HUES64 (cell line): ENCODE measurements at regions not wholly inside any gene's neighbourhood (a gene's known extent, or its start where the extent isn't known, plus 50 kb on each side); places are given as distances from the start of the nearest gene placed in this dataset.
"Not testable (repeated sequence)": the region's sequence is repeated elsewhere in the genome, so short reads cannot be mapped to it uniquely, and the experiment has no call there.

Experiments used
- H3K27ac ChIP-seq: 2 replicates; pipeline ENCODE4 v1.7.0; 2013; ENCODE audit warnings: low read depth, low read length, inconsistent platforms
- H3K27me3 ChIP-seq: 2 replicates; pipeline ENCODE4 v1.6.1; 2013; ENCODE audit warnings: mild to moderate bottlenecking, low read length; ENCODE audit not compliant: insufficient read depth
- H3K36me3 ChIP-seq: 2 replicates; pipeline ENCODE4 v1.6.1; 2013; ENCODE audit warnings: mild to moderate bottlenecking, low read length; ENCODE audit not compliant: insufficient read depth
- H3K4me1 ChIP-seq: 2 replicates; pipeline ENCODE4 v1.6.1; 2013; ENCODE audit warnings: mild to moderate bottlenecking, low read length, moderate library complexity; ENCODE audit not compliant: insufficient read depth
- H3K4me3 ChIP-seq: 2 replicates; pipeline ENCODE4 v1.5.1; 2013; ENCODE audit warnings: mild to moderate bottlenecking, low read length, moderate library complexity
- H3K9ac ChIP-seq: 2 replicates; pipeline ENCODE4 v1.6.1; 2013; ENCODE audit warnings: mild to moderate bottlenecking, low read depth, low read length
- H3K9me3 ChIP-seq: 2 replicates; pipeline ENCODE4 v1.6.1; 2013; ENCODE audit warnings: low read depth, low read length; ENCODE audit not compliant: insufficient read depth
- WGBS: fragments of 150-250, 120-280 bp; methylation state at CpG from one replicate; pipeline ENCODE4 v1.1.7; 2013; ENCODE audit warnings: missing lambda C conversion rate; 5-methylcytosine and 5-hydroxymethylcytosine counted together

GRCh38 chr5:82538339-82539034 lies 260.3 kb upstream of the RPS23 start:
- Histone ChIP-seq H3K9ac (no peak overlapping the region), H3K36me3 (no peaks in the 10 kb centered on the region), H3K4me1 (no peaks in the 10 kb centered on the region), H3K27me3 (no peaks in the 10 kb centered on the region), H3K9me3 (peaks cover 9% of the 10 kb centered on the region), H3K27ac (no peak overlapping the region), H3K4me3 (no peak overlapping the region)
- whole genome bisulfite sequencing: 90% methylated on average over 5 of the region's 5 CpGs

GRCh38 chr5:82537687-82538306 lies 259.6 kb upstream of the RPS23 start:
- Histone ChIP-seq H3K4me1 (no peaks in the 10 kb centered on the region), H3K27me3 (no peaks in the 10 kb centered on the region), H3K4me3 (no peak overlapping the region), H3K9ac (no peak overlapping the region), H3K9me3 (peaks cover 8% of the 10 kb centered on the region), H3K27ac (no peak overlapping the region), H3K36me3 (no peaks in the 10 kb centered on the region)
- WGBS: 95% methylated on average over 10 of the region's 10 CpGs

GRCh38 chr5:82534986-82535385 lies 256.8 kb upstream of the RPS23 start:
- no peaks in the 10 kb centered on the region for H3K36me3 ChIP-seq
- no peak overlapping the region for H3K4me3 ChIP-seq
- H3K9me3 ChIP-seq: peaks cover 22% of the 10 kb centered on the region
- H3K27ac ChIP-seq: no peak overlapping the region
- no peaks in the 10 kb centered on the region for H3K4me1 ChIP-seq
- WGBS: 88% methylated on average over 1 of the region's 1 CpG
- no peaks in the 10 kb centered on the region for H3K27me3 ChIP-seq
- H3K9ac ChIP-seq: no peak overlapping the region

- H3K27ac ChIP-seq, H3K9ac ChIP-seq, H3K4me1 ChIP-seq, H3K27me3 ChIP-seq, H3K36me3 ChIP-seq, H3K4me3 ChIP-seq: not testable (repeated sequence)
- 91% methylated on average over 2 of the region's 2 CpGs for WGBS
- H3K9me3 ChIP-seq: peaks cover 22% of the 10 kb centered on the region
These were observed 253.9 kb upstream of the RPS23 start for GRCh38 chr5:82532075-82532474.

- Histone ChIP-seq H3K4me1 (peaks cover 5% of the 10 kb centered on the region), H3K27me3 (no peaks in the 10 kb centered on the region), H3K27ac (no peak overlapping the region), H3K36me3 (no peaks in the 10 kb centered on the region), H3K9me3 (peaks cover 7% of the 10 kb centered on the region), H3K9ac (no peak overlapping the region), H3K4me3 (no peak overlapping the region)
- WGBS: 100% methylated on average over 1 of the region's 2 CpGs
These were observed 248.4 kb upstream of the RPS23 start for GRCh38 chr5:82526540-82526939.

- no peaks in the 10 kb centered on the region for H3K36me3 ChIP-seq
- no peak overlapping the region for H3K9ac ChIP-seq
- WGBS: 95% methylated on average over 2 of the region's 3 CpGs
- H3K27ac ChIP-seq: no peak overlapping the region
- H3K4me1 ChIP-seq: peaks cover 5% of the 10 kb centered on the region
- peaks cover 1% of the 10 kb centered on the region; the same call in 1 of the 2 replicates for H3K9me3 ChIP-seq
- H3K4me3 ChIP-seq: no peak overlapping the region
- no peaks in the 10 kb centered on the region for H3K27me3 ChIP-seq
These were observed 247.5 kb upstream of the RPS23 start for GRCh38 chr5:82525626-82526025.

GRCh38 chr5:82523633-82524032 lies 245.5 kb upstream of the RPS23 start:
- peaks cover 5% of the 10 kb centered on the region for H3K4me1 ChIP-seq
- H3K27ac ChIP-seq: no peak overlapping the region
- H3K9ac ChIP-seq: no peak overlapping the region
- no peaks in the 10 kb centered on the region for H3K27me3 ChIP-seq
- H3K36me3 ChIP-seq: no peaks in the 10 kb centered on the region
- no peak overlapping the region for H3K4me3 ChIP-seq
- no peaks in the 10 kb centered on the region for H3K9me3 ChIP-seq
- WGBS: 93% methylated on average over 2 of the region's 2 CpGs

- no peaks in the 10 kb centered on the region for H3K36me3 ChIP-seq
- no peak overlapping the region for H3K4me3 ChIP-seq
- H3K9ac ChIP-seq: no peak overlapping the region
- H3K4me1 ChIP-seq: peaks cover 5% of the 10 kb centered on the region
- no peak overlapping the region for H3K27ac ChIP-seq
- WGBS: 93% methylated on average over 7 of the region's 7 CpGs
- H3K9me3 ChIP-seq: no peaks in the 10 kb centered on the region
- no peaks in the 10 kb centered on the region for H3K27me3 ChIP-seq
These were observed 244.7 kb upstream of the RPS23 start for GRCh38 chr5:82522897-82523296.

- Histone ChIP-seq H3K9ac (no peak overlapping the region), H3K4me3 (no peak overlapping the region), H3K27me3 (no peaks in the 10 kb centered on the region), H3K36me3 (no peaks in the 10 kb centered on the region), H3K4me1 (peaks cover 5% of the 10 kb centered on the region), H3K9me3 (no peaks in the 10 kb centered on the region), H3K27ac (no peak overlapping the region)
- 94% methylated on average over 4 of the region's 4 CpGs for WGBS
These were observed 243.4 kb upstream of the RPS23 start for GRCh38 chr5:82521431-82522051.

- 84% methylated on average over 2 of the region's 3 CpGs for WGBS
- Histone ChIP-seq H3K9ac (no peak overlapping the region), H3K27ac (no peak overlapping the region), H3K27me3 (no peaks in the 10 kb centered on the region), H3K9me3 (no peaks in the 10 kb centered on the region), H3K4me1 (peaks cover 5% of the 10 kb centered on the region), H3K36me3 (no peaks in the 10 kb centered on the region), H3K4me3 (no peak overlapping the region)
These were observed 241.4 kb upstream of the RPS23 start for GRCh38 chr5:82519558-82519957.

- Histone ChIP-seq H3K27ac (no peak overlapping the region), H3K27me3 (no peaks in the 10 kb centered on the region), H3K4me3 (no peak overlapping the region), H3K9ac (no peak overlapping the region), H3K4me1 (peaks cover 4% of the 10 kb centered on the region; the same call in 1 of the 2 replicates), H3K9me3 (no peaks in the 10 kb centered on the region), H3K36me3 (no peaks in the 10 kb centered on the region)
- 98% methylated on average over 3 of the region's 4 CpGs for WGBS
These were observed 239.5 kb upstream of the RPS23 start for GRCh38 chr5:82517544-82518075.
